ENCODE measurements at regions not wholly inside any gene's neighbourhood (a gene's known extent, or its start where the extent isn't known, plus 50 kb on each side); places are given as distances from the start of the nearest gene placed in this dataset.

DNA sequence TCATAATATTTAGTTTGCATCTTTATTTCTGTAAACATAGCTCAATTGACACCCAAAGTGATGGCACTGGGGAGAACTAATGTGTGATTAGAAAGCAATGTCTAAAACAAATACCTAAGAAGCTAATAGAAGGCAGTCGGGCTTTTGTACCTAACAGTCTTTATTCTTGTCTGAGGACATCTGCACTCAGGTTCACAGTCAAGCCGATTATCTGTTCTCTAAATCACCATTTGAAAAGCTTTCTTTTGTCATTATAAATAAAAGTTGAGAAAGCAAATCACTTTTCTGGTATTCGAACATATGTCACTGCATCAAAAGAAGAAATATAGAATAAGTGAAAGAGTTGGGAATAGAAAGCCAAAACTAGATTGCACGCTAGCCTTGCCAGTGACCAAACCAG is 2037.9 kb upstream of the TENM3 start:
- no peak for TF ChIP-seq FOXP2 (optimal IDR thresholded peaks at IDR 0.05; ENCODE audit: control extremely low read depth, extremely low read length, insufficient read depth)
- no peak for TF ChIP-seq POLR2AphosphoS5 (IDR thresholded peaks at IDR 0.05; ENCODE audit: borderline replicate concordance, low read depth, low read length)
- TF ChIP-seq EZH2 (IDR thresholded peaks at IDR 0.05): no peak
- Histone ChIP-seq H3K36me3 (ENCODE audit: insufficient read depth, low read length) (no peaks in the 10 kb centered on the region), H3K9me3 (ENCODE audit: low read depth, low read length) (no peaks in the 10 kb centered on the region), H3K27ac (no peak overlapping the region), H3K4me3 (no peak overlapping the region), H3K9ac (ENCODE audit: insufficient read length) (no peak overlapping the region)
- no peak for DNase-seq (ENCODE audit: low read depth, low spot score)

DNA sequence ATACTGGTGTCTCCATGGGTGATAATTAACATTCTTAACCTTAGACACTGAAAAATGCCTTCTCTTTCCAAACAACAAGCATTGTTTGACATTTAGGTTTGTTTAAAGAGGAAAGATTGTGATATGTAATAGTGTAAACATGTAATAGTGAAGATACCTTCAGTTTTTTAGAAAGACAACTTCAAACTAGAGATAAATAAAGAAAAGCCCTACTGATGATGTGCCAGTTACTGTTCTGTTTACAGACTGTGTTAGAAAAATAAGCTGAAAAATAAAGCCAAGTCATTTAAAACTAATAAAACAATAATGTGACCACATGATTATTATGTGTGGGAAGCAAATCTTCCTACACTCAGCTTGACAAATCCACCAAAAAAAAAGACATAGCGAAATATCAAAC is 2035.3 kb upstream of the TENM3 start:
- TF ChIP-seq FOXP2 (optimal IDR thresholded peaks at IDR 0.05; ENCODE audit: control extremely low read depth, extremely low read length, insufficient read depth): no peak
- no peak for TF ChIP-seq POLR2AphosphoS5 (IDR thresholded peaks at IDR 0.05; ENCODE audit: borderline replicate concordance, low read depth, low read length)
- no peak for TF ChIP-seq EZH2 (IDR thresholded peaks at IDR 0.05)
- no peak for DNase-seq (ENCODE audit: low read depth, low spot score)
- Histone ChIP-seq H3K4me3 (no peak overlapping the region), H3K9me3 (ENCODE audit: low read depth, low read length) (no peaks in the 10 kb centered on the region), H3K36me3 (ENCODE audit: insufficient read depth, low read length) (no peaks in the 10 kb centered on the region), H3K27ac (no peak overlapping the region), H3K9ac (ENCODE audit: insufficient read length) (no peak overlapping the region)

DNA sequence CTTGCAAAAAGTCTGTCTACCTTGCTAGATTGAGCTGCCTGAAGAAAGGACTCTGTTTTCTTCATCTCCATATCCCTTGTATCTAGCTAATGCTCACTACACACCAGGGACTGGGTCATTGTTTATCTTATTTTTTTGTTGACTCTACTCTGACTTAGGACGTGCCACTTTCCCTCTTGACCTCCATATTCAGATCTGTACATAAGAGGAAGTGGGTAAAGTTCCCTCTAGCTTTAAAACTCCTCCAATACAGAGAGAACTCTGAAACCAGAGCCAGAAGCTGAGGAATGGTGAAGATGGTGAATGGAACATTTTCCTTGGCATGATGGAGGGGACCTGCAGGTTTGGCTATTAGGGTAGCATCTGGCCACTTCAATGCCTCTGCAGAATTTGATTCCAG is 2026.1 kb upstream of the TENM3 start:
- H3K27ac ChIP-seq: no peak overlapping the region
- H3K9ac ChIP-seq (ENCODE audit: insufficient read length): no peak overlapping the region
- no peaks in the 10 kb centered on the region for H3K9me3 ChIP-seq (ENCODE audit: low read depth, low read length)
- DNase-seq (ENCODE audit: low read depth, low spot score): no peak
- H3K4me3 ChIP-seq: no peak overlapping the region
- H3K36me3 ChIP-seq (ENCODE audit: insufficient read depth, low read length): no peaks in the 10 kb centered on the region
- TF ChIP-seq FOXP2 (optimal IDR thresholded peaks at IDR 0.05; ENCODE audit: control extremely low read depth, extremely low read length, insufficient read depth) (no peak), POLR2AphosphoS5 (IDR thresholded peaks at IDR 0.05; ENCODE audit: borderline replicate concordance, low read depth, low read length) (no peak), EZH2 (IDR thresholded peaks at IDR 0.05) (no peak)

DNA sequence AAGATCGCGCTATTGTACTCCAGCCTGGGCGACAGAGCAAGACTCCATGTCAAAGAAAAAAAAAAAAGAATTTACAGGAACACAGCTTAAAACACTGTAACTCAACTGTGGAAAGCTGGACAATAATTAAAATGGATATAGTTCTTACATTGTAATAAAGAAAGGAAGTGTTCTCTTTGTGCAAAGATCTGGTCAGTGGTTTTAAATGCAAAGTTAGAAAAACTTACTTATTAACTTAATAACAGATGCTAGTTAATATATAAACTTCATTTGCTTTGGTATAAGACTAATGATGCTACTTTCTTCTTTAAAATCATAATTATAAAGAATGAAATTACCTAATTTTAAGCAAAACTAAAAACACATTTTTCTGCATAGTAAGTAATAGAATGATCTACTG is 2024.1 kb upstream of the TENM3 start:
- no peak overlapping the region for H3K4me3 ChIP-seq
- TF ChIP-seq POLR2AphosphoS5 (IDR thresholded peaks at IDR 0.05; ENCODE audit: borderline replicate concordance, low read depth, low read length): no peak
- no peak for TF ChIP-seq FOXP2 (optimal IDR thresholded peaks at IDR 0.05; ENCODE audit: control extremely low read depth, extremely low read length, insufficient read depth)
- TF ChIP-seq EZH2 (IDR thresholded peaks at IDR 0.05): no peak
- no peak overlapping the region for H3K9ac ChIP-seq (ENCODE audit: insufficient read length)
- H3K36me3 ChIP-seq (ENCODE audit: insufficient read depth, low read length): no peaks in the 10 kb centered on the region
- no peak for DNase-seq (ENCODE audit: low read depth, low spot score)
- no peak overlapping the region for H3K27ac ChIP-seq
- H3K9me3 ChIP-seq (ENCODE audit: low read depth, low read length): no peaks in the 10 kb centered on the region

DNA sequence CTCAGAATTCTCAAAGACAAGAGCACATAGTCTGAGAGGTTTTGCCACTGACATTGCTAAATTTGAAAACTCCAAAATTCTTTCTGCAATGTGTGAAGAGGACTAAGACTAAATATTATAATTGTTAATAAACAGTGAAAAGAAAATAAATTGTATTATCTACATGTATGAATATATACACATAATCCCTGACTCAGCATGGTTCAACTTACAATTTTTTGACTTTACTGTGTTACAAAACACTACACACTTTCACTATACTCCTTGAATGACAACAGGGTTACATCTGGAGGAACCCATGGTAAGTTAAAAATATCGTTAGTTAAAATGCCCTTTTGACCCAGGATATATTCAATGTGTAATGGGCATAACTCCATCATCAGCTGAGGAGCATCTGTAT is 2017.2 kb upstream of the TENM3 start:
- TF ChIP-seq FOXP2 (optimal IDR thresholded peaks at IDR 0.05; ENCODE audit: control extremely low read depth, extremely low read length, insufficient read depth): no peak
- no peak for TF ChIP-seq POLR2AphosphoS5 (IDR thresholded peaks at IDR 0.05; ENCODE audit: borderline replicate concordance, low read depth, low read length)
- TF ChIP-seq EZH2 (IDR thresholded peaks at IDR 0.05): no peak
- Histone ChIP-seq H3K9ac (ENCODE audit: insufficient read length) (no peak overlapping the region), H3K36me3 (ENCODE audit: insufficient read depth, low read length) (no peaks in the 10 kb centered on the region), H3K9me3 (ENCODE audit: low read depth, low read length) (no peaks in the 10 kb centered on the region), H3K4me3 (no peak overlapping the region), H3K27ac (no peak overlapping the region)
- no peak for DNase-seq (ENCODE audit: low read depth, low spot score)

DNA sequence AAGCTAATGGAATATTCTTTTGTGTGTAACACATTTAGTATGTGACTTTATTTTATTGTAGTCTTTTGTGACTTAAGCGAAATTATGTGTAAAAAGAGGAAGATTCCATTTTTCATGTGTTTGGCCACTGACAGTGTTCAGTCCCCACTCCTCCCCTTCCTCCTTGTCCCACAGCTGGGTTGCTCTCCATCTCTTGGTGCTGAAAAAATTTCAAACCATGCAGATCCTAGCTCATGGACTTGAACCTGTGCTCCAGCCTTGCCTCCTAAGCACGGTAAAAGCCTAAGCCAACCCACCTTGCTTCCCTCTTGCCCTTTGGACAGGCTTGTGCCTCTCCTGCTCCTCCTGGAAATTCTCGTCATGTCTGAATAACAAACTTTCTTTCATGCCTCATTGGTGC is 2008.5 kb upstream of the TENM3 start:
- Histone ChIP-seq H3K36me3 (ENCODE audit: insufficient read depth, low read length) (no peaks in the 10 kb centered on the region), H3K9ac (ENCODE audit: insufficient read length) (no peak overlapping the region), H3K4me3 (no peak overlapping the region), H3K9me3 (ENCODE audit: low read depth, low read length) (no peaks in the 10 kb centered on the region), H3K27ac (no peak overlapping the region)
- DNase-seq (ENCODE audit: low read depth, low spot score): no peak
- TF ChIP-seq POLR2AphosphoS5 (IDR thresholded peaks at IDR 0.05; ENCODE audit: borderline replicate concordance, low read depth, low read length) (no peak), FOXP2 (optimal IDR thresholded peaks at IDR 0.05; ENCODE audit: control extremely low read depth, extremely low read length, insufficient read depth) (no peak), EZH2 (IDR thresholded peaks at IDR 0.05) (no peak)

DNA sequence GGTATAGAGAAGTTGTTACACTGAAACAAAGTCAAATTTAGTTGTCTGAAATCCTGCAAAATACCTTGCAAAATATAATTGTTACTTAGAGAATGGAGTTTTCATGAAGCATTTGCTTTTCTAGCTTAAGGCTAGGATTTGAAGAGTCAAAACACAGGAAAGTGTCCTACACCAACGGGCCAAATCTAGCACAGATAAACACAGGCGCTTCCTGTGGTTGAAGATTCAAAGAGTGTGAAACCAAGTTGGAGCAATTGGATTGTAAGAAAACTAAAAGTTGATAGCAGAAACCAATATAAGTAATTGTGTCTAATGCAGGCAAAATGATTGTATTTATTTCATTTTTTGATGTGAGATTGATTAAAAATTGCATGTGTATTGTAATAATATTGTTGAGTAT is 2002.5 kb upstream of the TENM3 start:
- H3K9ac ChIP-seq (ENCODE audit: insufficient read length): no peak overlapping the region
- no peak overlapping the region for H3K27ac ChIP-seq
- no peak for DNase-seq (ENCODE audit: low read depth, low spot score)
- H3K36me3 ChIP-seq (ENCODE audit: insufficient read depth, low read length): no peaks in the 10 kb centered on the region
- TF ChIP-seq EZH2 (IDR thresholded peaks at IDR 0.05) (no peak), FOXP2 (optimal IDR thresholded peaks at IDR 0.05; ENCODE audit: control extremely low read depth, extremely low read length, insufficient read depth) (no peak), POLR2AphosphoS5 (IDR thresholded peaks at IDR 0.05; ENCODE audit: borderline replicate concordance, low read depth, low read length) (no peak)
- no peak overlapping the region for H3K4me3 ChIP-seq
- no peaks in the 10 kb centered on the region for H3K9me3 ChIP-seq (ENCODE audit: low read depth, low read length)

DNA sequence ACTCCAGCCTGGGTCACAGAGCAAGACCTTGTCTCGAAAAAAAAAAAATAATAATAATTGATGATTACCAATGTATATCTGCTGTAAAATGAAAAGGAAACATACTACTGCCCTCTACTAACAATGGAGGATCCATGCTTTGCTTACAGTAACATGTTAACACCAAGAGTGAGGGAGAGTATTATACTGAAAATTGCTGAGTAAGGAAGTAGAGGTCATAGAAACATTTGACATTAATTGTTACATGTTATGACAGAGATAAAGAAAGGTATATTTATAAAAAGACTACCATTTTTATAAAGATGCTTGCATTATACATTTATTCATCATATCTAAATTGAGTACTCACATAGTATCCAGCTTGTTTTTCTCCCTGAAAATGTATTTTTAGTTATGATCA is 1989.8 kb upstream of the TENM3 start:
- DNase-seq (ENCODE audit: low read depth, low spot score): no peak
- Histone ChIP-seq H3K27ac (no peak overlapping the region), H3K36me3 (ENCODE audit: insufficient read depth, low read length) (no peaks in the 10 kb centered on the region), H3K9ac (ENCODE audit: insufficient read length) (no peak overlapping the region), H3K4me3 (no peak overlapping the region), H3K9me3 (ENCODE audit: low read depth, low read length) (no peaks in the 10 kb centered on the region)
- TF ChIP-seq EZH2 (IDR thresholded peaks at IDR 0.05): no peak
- TF ChIP-seq FOXP2 (optimal IDR thresholded peaks at IDR 0.05; ENCODE audit: control extremely low read depth, extremely low read length, insufficient read depth): no peak
- TF ChIP-seq POLR2AphosphoS5 (IDR thresholded peaks at IDR 0.05; ENCODE audit: borderline replicate concordance, low read depth, low read length): no peak

DNA sequence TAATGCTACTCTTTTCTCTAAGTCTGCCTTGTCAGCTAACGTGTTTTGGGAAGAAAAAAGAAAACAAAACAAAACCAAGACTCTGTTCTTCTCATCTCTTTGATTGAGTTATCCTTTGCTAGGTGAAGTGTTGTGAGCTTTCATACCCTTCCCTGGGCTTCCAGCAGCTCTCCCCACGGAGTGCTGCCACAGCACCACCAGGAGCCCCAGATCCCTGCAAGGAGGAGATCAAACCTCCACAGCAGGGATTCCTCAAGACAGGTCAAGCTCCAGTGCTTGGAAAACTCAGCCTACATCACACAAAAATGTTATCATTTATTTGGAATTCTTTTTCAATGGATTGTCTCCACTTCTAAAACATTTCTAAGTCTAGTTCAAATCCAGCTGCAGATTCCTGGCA is 1981.9 kb upstream of the TENM3 start:
- Histone ChIP-seq H3K36me3 (ENCODE audit: insufficient read depth, low read length) (no peaks in the 10 kb centered on the region), H3K9ac (ENCODE audit: insufficient read length) (no peak overlapping the region), H3K27ac (no peak overlapping the region), H3K9me3 (ENCODE audit: low read depth, low read length) (no peaks in the 10 kb centered on the region), H3K4me3 (no peak overlapping the region)
- no peak for DNase-seq (ENCODE audit: low read depth, low spot score)
- TF ChIP-seq EZH2 (IDR thresholded peaks at IDR 0.05): no peak
